Fibroblast of villous mesenchyme (primary cell): ENCODE measurements at regions not wholly inside any gene's neighbourhood (a gene's known extent, or its start where the extent isn't known, plus 50 kb on each side); places are given as distances from the start of the nearest gene placed in this dataset.

Experiments
- DNase-seq: peaks from one replicate; pipeline ENCODE4 v3.0.0-alpha.2; 2010; ENCODE audit warnings: low read depth
- H3K4me3 ChIP-seq: 2 replicates; pipeline ENCODE4 v1.5.1; 2011; ENCODE audit warnings: low read depth, mild to moderate bottlenecking, low read length
- CTCF ChIP-seq: IDR thresholded peaks from 2 replicates; pipeline ENCODE4 v1.5.1; 2012; ENCODE audit warnings: low read depth, mild to moderate bottlenecking, low read length; ENCODE audit not compliant: insufficient read depth

DNA sequence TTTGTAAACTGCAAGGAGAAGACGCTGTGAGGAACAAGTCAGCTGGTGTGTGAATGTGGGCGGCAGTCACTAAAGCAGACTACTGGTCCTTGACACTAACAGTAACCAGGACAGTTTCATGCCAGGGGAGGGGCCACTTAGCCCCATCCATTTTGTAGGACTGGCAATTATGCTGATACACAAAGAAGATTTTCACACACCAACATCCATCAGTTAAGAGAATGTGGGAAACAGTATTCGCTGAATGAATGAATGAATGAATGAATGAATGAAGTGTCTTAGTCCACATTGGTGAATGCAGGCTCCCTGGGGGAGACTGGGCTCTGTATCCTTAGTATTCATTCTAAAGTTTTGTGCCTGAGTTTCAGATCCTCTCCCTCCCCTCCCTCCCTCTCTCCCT lies 590.4 kb downstream of the BRD1 start:
- DNase-seq, result no peak
- TF ChIP-seq CTCF, result no peak
- H3K4me3 ChIP-seq, result no peak overlapping the region

DNA sequence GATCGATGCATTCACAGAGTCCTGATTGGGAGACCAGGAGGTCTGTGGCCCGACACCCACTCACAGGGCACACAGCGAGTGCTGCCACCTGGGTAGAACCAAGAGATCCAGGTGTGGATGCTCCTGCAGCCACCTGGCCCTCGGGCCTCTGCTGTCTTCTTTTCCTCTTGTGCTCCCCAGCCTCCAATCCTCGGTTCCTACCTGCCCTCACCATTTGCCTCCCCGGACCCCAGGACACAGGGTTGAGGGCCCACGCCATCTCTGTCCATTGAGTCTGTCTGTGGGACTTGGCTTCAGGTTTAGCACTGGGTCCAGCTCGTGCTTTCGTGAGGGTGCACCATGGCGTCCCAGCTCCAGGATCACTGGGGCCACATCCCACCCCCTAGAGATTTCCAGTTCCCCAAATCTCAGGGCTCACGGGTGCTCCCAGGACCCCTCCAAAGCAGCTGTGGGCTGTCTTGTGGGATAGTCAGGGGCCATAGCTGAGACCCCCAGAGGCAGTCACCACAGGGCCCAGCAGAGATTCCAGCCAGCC lies 591.1 kb downstream of the BRD1 start:
- no peak for DNase-seq
- H3K4me3 ChIP-seq, result no peak overlapping the region
- TF ChIP-seq CTCF, result no peak

DNA sequence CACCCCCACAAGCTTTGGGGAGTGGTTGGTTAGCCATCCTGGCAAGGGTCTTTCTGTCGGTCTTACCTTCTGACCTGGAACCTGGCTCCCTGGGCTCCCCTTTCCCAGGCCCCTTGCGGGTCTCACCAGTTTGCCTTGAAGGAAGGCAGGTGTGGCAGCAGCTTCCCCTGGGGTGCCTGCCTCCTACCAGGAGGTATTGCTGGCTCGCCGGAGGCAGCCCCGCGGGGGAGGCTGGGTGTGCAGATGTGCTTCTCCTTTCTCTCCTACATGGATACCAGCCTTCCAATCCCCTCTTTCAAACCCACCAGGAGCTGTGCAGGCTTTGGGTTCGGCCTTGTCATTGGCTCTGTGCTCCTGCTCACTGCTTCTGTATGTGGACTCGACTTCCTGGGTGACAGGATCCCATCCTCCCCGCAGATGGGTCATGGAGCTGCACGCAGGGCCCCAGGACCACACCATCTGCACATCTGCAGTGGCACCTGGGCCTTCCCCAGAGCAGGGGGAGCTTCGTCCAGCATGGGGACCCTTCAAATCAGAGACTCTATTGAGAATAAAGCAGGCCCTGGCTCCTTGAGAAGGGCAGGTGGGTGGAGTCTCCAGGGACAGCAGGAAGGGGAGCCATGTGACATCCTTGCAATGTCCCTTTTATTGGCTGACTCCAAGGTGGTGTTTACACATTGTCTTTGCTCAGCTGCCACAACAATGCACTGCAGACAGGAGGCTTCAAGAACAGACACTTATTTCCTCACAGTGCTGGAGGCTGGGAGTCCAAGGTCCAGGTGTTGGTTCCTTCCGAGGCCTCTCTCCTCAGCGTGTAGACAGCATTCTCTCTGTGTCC lies 592.0 kb downstream of the BRD1 start:
- TF ChIP-seq CTCF, result no peak
- no peak for DNase-seq
- H3K4me3 ChIP-seq, result no peak overlapping the region

- DNase-seq, result no peak
- no peak overlapping the region for H3K4me3 ChIP-seq
- TF ChIP-seq CTCF, result no peak
Observed at GRCh38 chr22:49234459-49234858, 593.2 kb downstream of the BRD1 start.

GRCh38 chr22:49233507-49234100 lies 594.1 kb downstream of the BRD1 start:
- TF ChIP-seq CTCF, result no peak
- DNase-seq, result no peak
- H3K4me3 ChIP-seq, result no peak overlapping the region

DNA sequence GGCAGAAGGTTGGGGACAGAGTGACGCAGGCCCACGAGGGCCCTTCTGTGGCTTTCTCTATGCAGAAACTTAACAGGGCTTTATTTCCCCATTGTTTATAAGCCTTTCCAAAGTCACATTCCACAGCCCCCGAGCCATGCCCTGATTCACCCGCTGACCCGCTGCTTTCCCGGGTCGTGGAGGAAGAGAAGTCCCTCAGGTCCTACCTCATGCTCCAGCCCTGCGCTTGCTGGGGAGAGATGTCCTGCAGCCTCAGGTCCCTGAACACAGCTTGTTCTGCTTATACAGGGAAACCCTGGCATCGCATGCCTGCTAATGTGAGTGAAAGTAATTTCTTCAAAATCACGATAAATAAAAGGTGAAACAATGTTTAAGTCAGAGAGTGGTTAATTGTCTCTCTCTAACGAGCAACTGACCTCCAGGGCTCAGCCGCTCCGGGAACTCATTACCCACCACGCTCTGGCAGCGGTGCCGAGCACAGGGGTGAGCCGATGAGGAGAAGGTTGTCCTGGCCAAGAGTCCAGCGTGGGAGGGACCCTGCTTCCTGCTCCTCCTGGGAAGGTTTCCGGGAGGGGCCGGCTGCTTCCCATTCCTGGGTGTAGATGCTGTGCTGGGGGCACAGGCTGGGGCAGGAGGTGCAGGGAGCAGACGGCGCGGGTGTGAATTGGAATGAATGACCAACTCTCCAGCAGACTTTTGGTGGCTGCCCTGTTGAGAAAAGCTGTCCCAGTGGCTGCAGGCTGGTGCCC lies 595.2 kb downstream of the BRD1 start:
- TF ChIP-seq CTCF, result no peak
- DNase-seq, result no peak
- H3K4me3 ChIP-seq, result no peak overlapping the region
